Activated CD8-positive, alpha-beta memory T cell treated with anti-CD3 and anti-CD28 coated beads, Interleukin-2, amount 50 U/mL, for 24 hours (primary cell): ENCODE measurements at regions not wholly inside any gene's neighbourhood (a gene's known extent, or its start where the extent isn't known, plus 50 kb on each side); places are given as distances from the start of the nearest gene placed in this dataset.

Source experiments
- DNase-seq: peaks from one replicate; pipeline ENCODE4 v3.0.0-alpha.2; 2020; ENCODE audit errors: extremely low read depth

GRCh38 chr3:104989878-104990277 lies 376.8 kb upstream of the ALCAM start:
- DNase-seq = no peak

DNA sequence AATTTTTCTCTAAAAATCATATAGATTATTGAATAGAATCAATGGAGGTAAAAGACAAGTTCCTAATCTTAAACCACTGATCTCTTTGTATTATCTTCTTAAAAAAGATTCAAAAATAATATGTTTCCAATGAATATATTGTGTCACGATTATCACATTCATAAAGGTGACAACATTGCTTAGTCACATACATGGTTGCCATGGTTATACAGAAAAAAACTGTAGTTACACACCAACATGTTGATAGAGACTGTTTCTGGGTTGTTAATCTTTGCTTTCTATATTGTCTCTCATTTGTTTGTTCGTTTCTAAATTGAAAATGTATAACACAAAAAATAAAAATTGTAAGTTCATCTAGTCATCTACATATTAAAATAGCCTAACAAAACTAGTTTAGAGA lies 376.0 kb upstream of the ALCAM start:
- no peak for DNase-seq

- no peak for DNase-seq
These were observed 374.0 kb upstream of the ALCAM start for GRCh38 chr3:104992676-104993075.

DNA sequence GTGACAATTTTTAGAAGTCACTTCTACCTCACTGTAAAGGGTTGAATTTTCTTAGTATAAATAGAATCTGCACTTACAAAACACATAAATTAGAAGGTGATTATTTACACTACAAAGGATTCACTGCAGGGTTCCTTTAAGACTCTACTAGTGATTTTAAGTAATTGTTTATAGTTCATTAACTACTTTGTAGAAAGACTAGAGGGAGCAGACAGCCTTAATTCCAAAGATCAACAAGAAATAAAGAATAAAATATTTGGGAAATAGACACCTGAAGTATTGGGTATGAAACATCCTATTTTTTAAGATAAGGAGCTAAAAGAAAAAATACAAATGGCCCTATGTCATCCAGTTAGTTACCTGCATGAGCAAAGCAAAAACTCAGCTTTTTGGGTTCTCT lies 360.5 kb upstream of the ALCAM start:
- DNase-seq = no peak

GRCh38 chr3:105013657-105014056 lies 353.1 kb upstream of the ALCAM start:
- no peak for DNase-seq

DNA sequence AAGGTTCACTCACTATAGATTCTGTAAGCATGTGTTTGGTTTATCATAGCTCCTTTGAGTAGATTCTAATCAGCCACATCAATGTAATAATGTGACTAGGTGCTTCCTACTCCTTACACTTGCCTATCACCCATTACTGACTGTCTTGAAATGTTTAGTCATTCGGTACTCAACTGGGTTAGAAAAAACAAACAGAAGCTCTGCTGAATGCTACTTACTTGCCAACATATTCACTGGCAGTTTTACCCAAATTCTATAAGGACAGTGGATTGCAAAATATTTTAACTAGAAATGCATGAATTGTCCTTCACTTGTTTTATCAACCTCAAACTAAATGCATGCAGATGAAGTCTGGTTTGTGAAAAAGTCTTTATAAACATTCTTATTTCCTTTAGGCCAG lies 352.1 kb upstream of the ALCAM start:
- no peak for DNase-seq

DNA sequence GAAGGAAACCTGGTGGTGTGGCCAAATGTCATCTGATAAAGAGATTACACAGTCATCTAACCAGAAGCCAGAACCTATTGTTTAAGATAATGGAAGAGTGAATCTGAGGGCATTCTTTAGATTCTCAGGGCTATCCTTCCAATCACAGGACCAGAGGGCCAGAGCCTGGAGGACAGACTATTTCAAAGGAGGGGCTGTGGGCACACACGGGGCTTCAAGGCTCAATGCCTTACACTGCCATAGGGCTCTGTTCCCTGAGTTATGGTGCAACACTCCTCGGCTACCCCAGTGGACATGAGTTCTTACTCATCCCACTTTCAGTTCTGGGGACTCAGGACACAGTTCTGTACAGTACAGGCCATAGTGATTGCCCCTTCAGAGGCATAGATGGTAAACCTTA lies 343.9 kb upstream of the ALCAM start:
- no peak for DNase-seq

DNA sequence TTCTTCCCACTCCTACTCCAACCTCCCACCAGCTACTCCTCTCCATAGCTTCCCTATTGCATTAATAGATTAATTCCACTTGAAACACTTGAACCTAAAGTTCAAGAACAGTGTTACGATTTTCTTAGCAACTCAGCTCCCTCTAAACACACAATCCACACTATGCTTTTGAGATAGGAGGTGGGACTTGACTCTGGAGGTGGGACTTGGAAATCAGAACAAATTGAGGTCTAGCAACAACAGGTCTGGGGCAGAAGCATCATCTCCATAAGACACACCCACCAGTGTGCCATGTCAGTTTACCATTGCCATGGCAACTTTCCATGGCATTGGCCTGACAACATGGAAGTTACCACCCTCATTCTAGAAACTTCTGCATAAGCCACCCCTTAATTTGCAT lies 336.5 kb upstream of the ALCAM start:
- DNase-seq = no peak

DNA sequence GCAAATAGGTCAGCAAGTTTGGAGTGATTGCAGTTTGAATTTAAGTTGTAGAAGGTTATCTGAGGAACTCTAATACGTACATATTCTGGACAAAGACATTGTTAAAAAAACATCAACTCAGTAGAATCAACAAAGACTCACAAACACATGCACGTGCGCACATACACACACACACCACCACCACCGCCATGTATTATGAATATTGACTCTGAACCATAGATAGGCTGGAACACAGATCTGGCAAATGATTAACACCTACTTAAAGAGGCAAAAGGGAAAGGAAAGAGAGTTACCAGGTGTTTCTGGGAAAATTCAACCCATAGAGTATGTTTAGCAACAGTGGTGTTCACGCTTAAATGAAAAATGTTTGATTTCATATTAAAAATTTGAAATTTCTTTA lies 334.2 kb upstream of the ALCAM start:
- DNase-seq = no peak

- no peak for DNase-seq
These were observed 333.6 kb upstream of the ALCAM start for GRCh38 chr3:105033081-105033480.

DNA sequence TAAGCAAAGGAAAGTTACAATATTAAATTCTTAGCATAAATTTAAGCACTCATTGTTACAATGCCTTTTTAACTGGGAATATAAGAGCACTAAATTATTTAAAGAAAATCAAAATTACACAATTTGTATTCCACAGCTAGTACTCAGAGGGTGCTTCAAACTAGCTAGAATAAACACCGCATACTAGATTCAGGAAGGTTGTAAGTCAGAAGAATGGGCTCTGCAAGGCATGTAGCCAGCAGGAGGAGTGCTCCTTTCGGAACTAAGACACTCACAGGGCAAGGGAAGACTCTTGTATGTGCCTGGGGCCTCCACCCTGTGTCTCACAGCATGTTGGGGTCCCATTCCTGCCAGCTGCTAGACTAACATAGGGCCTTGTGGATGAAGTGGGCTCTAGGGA lies 327.7 kb upstream of the ALCAM start:
- no peak for DNase-seq

DNA sequence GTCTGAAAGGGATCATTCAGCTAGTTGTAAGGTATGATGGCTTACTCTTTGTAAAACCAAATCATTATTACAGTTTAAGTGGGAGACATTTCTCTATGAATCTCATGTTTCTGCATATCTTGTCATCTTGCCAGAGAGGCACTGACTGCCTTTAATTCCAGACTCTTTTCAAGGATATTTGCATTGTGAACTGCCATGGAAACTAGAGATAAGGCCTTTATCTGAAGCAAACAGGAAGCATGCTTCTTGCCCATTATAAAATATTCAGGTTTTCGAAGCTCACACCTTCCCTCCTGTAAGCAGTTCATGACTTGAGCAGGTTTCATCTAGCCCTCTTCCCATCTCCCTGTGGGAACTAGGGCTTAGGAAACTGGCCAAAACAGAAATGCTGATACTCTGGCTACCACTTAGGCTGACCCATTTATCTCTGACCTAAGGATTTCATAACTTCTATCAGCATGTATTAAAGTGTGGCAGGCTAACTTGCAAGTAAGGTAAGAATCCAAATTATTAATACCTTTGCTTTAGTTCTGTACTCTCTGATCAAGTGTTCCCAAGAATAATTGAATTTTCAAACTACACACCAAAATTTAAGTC lies 326.6 kb upstream of the ALCAM start:
- no peak for DNase-seq

- no peak for DNase-seq
These were observed 324.1 kb upstream of the ALCAM start for GRCh38 chr3:105042586-105042985.

GRCh38 chr3:105051111-105051510 lies 315.6 kb upstream of the ALCAM start:
- no peak for DNase-seq

DNA sequence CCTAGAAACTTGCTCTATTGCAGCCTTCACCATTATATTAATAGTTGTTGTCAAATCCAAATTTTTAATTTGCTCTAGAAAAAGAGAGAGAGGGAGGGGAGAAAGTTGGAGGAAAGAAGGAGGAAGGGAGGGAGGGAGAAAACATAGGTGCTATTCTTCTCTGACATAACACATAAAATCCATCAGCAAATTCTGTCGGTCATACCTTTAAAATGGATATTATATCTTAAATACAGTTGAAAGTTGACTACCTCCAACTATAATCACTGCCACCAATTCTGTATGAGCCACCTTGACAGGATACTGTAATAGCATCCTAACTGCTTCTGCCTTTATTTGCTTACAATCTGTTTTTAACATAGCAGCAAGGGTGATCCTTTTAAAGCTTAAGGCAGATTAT lies 314.7 kb upstream of the ALCAM start:
- no peak for DNase-seq

DNA sequence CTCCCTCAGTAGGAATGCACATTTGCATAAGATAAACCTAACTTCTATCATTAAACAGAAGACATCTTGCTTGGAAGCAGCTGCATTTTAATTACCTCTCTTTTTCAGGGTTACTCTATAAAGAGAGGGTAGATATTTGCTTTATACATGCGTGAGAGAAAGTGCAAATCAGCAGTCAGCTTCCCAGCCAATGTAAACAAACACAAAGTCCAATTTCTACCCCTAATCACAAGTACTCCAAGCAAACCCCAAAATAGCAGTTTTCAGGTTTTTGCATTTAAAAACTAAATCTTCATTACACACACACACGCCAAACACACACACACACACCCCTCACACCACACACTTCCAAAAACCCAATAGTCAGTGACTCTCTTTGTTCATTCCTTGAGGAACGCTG lies 303.9 kb upstream of the ALCAM start:
- DNase-seq = no peak

DNA sequence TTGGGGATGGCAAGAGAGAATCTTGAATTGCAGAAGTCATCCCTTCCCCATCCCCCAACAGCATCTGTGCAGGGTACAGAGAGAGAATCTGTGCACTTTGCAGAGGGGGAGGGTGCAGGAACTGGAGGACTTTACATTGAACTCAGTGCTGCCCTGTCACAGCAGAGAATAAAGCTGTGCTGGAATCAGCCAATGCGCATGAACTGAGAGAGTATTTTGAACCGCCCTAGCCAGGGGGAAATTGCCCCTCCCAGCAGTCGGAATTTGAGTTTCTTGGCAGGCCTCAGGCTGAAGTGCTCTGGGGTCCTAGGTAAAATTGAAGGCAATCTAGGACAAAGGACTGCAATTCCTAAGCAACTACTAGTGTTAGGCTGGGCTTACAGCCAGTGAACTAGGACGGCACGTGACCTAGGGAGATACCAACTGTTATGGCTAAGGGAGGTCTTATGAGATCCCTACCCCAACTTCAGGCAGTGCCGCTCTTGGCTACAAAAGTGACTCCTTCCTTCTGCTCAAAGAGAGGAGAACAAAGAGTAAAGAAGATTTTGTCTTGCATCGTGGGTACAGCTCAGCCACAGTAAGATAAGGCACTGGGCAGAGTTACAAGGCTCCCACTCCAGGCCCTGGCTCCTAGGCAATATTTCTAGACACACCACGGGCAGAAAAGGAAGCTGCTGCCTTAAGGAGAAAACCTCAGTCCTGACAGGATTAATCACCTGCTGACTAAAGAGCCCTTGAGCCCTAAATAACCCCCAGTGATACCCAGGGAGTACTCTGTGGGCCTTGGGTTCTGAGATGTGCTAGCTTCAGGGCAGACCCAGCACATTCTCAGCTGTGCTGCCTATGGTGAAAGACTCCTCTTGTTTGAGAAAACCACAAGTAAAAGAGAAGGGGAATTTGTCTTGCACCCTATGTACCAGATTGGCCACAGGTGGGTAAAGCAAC lies 300.5 kb upstream of the ALCAM start:
- DNase-seq = no peak

DNA sequence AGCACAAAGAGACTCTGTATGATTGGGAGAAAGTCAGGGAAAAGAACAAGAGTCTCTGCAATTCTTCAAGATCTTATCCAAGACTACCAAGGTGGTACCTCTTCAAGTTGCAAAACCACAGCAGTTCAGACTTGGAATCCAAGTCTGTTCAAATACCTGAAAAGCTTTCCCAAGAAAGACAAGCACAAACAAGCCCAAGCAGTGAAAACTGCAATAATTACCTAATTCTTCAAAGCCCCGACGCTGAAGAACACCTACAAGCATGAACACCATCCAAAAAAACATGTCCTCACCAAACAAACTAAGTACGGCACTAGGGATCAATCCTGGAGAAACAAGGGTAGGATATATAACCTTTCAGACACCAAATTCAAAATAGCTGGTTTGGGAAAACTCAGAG lies 299.3 kb upstream of the ALCAM start:
- DNase-seq = no peak

GRCh38 chr3:105077060-105077822 lies 289.5 kb upstream of the ALCAM start:
- DNase-seq = no peak

DNA sequence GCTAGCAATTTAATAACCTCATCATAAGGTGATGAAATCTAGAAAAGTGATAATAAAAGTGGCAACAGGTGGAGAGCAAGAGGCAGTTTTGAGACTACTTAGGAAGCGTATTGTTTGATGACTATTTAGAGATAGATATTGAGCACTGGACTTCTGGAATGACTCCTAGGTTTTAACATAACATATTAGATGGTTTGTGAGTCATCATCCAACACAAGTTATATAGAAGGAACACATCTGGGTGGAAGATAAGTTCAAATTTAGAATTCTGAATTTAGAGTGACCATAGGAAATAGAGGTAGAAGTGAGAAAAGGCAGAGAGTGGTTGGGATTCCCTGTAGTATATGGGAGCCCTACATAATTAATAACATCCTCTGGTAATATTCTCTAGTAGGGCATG lies 282.8 kb upstream of the ALCAM start:
- DNase-seq = no peak

GRCh38 chr3:105085506-105085905 lies 281.2 kb upstream of the ALCAM start:
- no peak for DNase-seq

DNA sequence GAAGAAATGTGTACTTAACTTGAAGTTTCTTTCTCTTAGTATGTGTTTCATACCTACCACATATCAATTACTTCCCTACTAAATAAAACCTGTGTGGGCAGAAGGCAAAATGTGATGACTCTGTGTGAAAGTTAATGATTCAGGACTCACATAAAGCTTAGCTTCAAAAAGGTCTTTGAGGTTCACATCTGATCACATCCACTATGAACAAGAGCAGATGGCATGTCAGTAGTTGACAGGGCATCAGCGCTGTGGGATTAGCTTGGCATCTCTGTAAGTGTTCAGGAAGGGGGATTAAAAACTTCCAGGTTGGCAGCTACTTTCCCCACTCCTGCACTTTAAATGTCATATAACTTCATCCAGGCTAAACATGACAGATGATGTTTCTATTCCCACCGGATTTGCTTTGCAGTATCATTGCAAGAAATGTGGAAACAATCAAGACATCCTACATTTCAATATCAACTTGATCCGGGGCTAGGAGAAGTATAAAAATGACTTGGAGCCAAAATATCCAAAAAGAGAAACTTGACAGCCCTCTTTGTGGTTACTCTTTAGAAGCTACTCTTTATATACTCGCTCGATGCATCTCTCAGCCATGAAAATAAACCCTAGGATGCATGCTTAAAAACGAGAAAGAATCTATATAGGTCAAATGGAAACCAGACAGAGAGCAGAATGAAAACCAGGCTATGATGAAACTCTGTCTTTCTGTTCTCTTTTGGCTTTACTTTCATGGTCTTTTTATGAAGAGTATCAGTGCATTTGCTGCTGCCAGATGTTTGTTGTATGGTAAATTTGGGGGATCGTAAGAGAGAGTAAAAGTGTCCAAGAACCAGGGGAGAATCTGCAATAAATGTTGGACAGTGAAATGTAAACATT lies 273.1 kb upstream of the ALCAM start:
- DNase-seq = no peak
